Epithelial cell of proximal tubule (primary cell): ENCODE measurements at regions not wholly inside any gene's neighbourhood (a gene's known extent, or its start where the extent isn't known, plus 50 kb on each side); places are given as distances from the start of the nearest gene placed in this dataset.

Experiments
- DNase-seq: peaks from one replicate; pipeline ENCODE4 v3.0.0-alpha.2; 2011; ENCODE audit warnings: low read depth
- H3K4me3 ChIP-seq: 2 replicates; pipeline ENCODE4 v1.5.1; 2011; ENCODE audit warnings: low read depth, mild to moderate bottlenecking, low read length
- TF ChIP-seq, protein P1 (sequence below): conservative IDR thresholded peaks from 2 replicates; pipeline ENCODE4 v1.5.1; 2012; ENCODE audit warnings: low read depth, mild to moderate bottlenecking, low read length

DNA sequence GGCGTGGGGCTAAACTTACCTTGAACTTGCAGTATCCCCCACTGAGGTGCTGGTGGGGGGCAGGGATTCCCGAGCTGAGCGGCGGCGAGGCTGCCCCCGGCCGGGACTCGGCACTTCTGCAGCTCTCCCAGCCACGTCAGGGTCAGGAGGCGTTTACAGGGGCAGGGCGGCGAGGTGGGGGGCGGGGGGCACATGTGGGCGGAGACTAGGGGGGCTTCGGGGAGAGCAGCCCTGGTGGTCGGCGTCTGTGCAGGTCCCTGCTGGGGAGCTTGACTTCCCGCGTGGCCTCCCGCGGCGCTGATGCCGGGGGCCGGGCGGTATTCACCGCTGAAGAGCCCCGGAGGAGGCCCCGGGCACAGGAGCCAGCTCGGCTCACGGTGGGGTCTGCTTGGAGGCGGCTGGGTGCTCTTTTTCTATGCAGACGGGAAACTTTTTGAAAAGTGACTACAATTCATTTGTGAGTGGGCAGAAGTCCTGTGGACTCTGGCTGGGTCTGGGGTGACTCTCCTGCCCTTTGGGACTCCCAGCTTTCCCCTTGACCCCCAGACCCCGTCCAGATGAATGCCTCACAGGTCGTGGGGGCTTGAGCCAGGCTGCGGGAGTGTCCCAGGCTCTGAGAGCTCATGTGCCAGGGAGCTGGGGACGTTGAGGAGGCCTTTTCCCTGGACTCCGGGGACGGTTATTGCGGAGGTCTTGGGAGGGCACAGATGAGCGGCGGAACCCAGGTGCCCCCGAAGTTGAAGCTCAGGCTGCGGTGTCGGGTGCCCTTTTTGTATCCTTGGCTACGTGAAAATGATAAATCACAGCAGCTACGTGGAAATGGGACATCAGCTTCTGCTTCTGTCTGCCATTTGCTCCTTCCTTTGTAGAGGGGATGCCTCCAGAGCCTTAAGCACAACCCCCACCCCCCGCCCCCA is 75.9 kb upstream of the GATA5 start:
- no peak for DNase-seq
- no peak overlapping the region for H3K4me3 ChIP-seq
- TF ChIP-seq, protein P1, sequence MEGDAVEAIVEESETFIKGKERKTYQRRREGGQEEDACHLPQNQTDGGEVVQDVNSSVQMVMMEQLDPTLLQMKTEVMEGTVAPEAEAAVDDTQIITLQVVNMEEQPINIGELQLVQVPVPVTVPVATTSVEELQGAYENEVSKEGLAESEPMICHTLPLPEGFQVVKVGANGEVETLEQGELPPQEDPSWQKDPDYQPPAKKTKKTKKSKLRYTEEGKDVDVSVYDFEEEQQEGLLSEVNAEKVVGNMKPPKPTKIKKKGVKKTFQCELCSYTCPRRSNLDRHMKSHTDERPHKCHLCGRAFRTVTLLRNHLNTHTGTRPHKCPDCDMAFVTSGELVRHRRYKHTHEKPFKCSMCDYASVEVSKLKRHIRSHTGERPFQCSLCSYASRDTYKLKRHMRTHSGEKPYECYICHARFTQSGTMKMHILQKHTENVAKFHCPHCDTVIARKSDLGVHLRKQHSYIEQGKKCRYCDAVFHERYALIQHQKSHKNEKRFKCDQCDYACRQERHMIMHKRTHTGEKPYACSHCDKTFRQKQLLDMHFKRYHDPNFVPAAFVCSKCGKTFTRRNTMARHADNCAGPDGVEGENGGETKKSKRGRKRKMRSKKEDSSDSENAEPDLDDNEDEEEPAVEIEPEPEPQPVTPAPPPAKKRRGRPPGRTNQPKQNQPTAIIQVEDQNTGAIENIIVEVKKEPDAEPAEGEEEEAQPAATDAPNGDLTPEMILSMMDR = no peak

DNA sequence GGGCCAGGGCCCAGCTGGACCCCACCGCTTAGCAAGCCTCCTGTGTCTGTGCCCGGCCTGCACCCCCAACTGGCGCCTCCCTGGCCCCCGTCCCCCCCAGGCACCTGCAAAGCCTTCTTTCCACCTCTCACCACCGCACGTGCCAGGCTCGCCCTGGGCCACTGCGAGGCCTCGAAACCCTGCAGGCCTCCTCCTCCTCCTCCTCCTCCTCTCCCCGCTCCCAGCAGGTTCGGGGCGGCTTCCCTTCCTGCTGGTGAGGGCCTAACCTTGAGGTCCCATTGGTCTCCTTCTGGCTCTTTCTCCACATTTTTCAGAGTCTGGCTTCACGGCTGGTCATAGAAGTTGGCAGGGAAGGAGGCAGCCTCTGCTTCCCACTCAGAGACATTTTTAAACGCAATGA is 76.8 kb upstream of the GATA5 start:
- TF ChIP-seq, protein P1 = no peak
- H3K4me3 ChIP-seq = no peak overlapping the region
- DNase-seq = no peak

DNA sequence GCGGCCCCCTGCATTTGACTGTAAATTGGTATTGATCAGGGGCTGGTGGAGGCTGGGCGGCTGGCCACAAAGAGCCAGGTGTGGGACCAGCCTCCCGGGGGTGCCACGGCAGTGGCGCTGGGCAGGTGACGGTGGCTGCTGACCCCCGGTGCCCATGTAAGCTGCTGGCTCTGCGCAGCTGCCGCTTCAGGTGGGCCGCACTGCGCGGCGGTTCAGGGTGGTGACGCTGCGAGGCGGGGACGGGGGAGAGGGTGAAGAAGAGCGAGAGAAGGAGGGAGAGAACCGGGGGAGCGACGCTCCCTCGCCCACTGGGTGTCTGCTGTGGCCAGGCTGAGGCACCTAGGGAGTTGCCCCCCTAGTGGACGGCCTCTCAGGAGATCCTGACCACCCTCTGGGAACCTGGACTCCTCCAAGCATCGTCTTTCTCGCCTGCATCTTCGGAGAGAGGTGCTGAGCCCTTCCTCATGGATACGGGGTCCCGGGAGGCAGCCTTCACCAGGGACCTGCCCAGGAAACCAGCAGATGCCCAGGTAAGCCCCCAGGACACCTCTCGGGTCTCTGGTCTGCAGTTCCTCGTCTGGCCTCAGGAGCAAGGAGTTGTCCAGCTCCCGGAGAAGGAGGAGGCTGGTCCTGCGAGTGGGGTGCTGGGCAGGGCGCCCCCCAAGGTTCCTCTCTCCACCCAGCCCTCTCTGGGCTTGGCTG is 77.5 kb upstream of the GATA5 start:
- TF ChIP-seq, protein P1 = no peak
- no peak overlapping the region for H3K4me3 ChIP-seq
- no peak for DNase-seq

DNA sequence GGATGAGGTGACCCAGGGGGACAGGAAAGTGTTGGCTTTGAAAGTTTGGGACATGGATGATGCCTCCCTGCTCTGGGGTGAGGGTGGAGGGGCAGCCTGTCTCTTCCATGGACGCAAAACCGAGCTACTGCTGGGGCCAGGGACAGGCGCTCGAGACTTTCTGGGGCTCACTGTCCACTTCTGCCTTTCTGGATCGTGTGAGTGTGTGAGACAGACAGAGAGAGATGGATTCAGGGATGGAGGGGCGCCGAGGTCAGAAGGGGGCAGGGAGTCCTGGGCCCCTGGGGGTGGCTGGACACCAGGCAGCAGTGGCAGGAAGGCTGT is 78.0 kb upstream of the GATA5 start:
- no peak overlapping the region for H3K4me3 ChIP-seq
- TF ChIP-seq, protein P1 = no peak
- DNase-seq = no peak

DNA sequence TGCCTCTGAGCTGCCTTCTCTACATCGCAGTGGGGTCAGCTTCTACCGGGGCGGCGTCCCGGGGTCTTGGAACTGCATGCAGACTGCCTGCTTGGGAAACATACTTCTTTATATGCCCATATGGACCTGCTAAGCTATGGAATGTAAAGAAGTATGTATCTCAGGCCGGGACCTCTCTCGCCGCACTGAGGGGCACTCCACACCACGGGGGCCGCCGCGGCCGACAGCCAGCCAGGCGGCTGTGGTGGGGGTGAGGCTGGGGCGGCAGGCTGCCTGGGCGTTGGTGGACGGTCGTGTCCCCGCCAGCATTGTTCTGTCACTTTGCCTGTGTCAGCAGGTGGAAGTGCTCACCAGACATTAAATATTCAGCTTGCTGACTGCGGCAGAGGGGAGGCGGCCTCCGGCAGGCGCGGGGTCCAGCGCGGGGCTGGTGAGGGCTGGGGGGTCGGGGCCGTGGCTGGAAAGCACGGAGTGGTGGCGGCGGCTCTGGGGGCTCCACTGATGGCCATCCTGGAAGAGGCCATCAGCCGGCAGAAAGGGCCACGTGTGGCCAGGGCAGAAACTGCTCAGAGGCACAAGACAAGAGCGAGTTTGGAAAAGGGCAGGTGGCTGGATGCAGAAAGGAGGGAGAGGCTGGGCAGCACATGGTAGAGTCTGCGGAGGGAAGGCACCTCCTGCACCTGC is 78.6 kb upstream of the GATA5 start:
- TF ChIP-seq, protein P1 = no peak
- DNase-seq = no peak
- no peak overlapping the region for H3K4me3 ChIP-seq

DNA sequence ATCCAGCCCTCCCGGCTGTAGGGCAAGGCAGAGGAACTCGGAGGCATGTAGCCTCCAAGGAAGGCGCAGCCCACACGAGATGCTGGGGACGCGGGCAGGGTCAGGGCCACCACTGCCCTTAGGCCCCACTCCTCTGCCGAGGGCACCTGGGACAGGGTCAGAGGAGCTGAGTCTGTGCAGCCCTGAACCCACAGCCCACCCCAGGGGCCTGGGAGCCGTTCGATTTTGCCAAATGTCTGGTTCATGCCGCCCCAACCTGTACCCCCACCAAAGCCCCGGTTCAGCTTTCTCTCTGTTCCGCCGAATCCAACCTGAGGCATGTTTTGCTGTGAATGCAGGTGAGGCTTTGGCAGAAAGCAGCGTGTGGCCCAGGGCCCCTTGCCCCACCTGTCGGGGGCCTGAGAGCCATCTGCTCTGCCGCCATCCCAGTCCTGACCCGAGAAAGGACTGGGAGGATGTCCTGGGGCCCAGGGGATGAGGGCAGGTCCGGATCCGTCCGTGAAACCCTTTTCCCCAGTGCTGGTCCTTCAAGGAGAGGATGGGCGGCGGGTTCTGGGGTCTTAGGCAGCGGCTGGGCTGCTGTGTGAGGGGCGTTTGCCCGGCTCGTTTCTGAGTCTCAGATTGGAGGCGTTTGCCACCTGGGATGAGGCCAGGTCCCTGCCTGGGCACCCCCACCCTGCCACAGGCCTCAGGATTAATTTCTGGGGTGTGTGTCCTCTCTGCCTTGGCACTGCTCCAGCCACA is 79.3 kb upstream of the GATA5 start:
- TF ChIP-seq, protein P1 = no peak
- DNase-seq = no peak

More for the DNA sequence above, 79.3 kb upstream of the GATA5 start:
- no peak overlapping the region for H3K4me3 ChIP-seq
